ENCODE measurements at regions not wholly inside any gene's neighbourhood (a gene's known extent, or its start where the extent isn't known, plus 50 kb on each side); places are given as distances from the start of the nearest gene placed in this dataset.

DNA sequence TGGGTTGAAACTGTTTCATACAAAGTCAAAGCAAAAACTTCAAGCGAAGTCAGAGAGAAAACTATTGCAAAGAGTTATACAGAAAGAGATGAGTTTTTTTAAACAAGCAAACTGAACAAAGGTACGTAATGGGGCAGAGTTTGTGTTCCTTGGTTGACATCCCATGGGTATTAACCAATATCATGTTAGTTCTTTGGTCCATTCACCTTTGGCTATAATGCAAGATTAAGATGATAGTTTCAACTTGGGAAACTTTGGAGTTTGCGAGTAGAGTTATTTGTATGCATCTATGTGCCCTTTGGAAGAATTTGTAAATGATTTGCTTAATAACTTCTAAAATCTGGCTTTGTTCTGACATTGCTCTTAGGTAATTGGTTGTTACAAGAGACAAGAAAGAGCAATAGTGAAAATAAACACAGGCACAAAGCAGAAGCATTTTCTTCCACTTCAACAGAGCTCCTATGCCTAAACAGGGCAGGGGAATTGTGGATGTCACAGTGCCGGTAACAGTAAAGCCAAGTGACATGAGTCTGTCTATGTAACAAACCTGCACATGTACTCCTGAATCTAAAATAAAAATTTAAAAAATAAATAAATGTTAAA, 936.1 kb downstream of the SUCLG1 start:
- H3K27me3 ChIP-seq (replicated peaks; ENCODE audit: insufficient read depth, low read depth, low read length, poor library complexity) = no peaks in the 10 kb centered on the region
- ChIA-PET POLR2A (ENCODE audit: low non-redundant PET) (no interaction called here), CTCF (no interaction called here)
- H3K9me3 ChIP-seq (ENCODE audit: low read depth, low read length, poor library complexity, severe bottlenecking) = peaks cover 13% of the 10 kb centered on the region
- no peaks in the 10 kb centered on the region for H3K4me1 ChIP-seq (ENCODE audit: insufficient read depth, low read length, poor library complexity, severe bottlenecking)
- no TSS peak for BruUV-seq (replicated peaks)
- TF ChIP-seq, protein P1, sequence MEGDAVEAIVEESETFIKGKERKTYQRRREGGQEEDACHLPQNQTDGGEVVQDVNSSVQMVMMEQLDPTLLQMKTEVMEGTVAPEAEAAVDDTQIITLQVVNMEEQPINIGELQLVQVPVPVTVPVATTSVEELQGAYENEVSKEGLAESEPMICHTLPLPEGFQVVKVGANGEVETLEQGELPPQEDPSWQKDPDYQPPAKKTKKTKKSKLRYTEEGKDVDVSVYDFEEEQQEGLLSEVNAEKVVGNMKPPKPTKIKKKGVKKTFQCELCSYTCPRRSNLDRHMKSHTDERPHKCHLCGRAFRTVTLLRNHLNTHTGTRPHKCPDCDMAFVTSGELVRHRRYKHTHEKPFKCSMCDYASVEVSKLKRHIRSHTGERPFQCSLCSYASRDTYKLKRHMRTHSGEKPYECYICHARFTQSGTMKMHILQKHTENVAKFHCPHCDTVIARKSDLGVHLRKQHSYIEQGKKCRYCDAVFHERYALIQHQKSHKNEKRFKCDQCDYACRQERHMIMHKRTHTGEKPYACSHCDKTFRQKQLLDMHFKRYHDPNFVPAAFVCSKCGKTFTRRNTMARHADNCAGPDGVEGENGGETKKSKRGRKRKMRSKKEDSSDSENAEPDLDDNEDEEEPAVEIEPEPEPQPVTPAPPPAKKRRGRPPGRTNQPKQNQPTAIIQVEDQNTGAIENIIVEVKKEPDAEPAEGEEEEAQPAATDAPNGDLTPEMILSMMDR (conservative IDR thresholded peaks at IDR 0.05; ENCODE audit: low read depth, low read length) = no peak
- TF ChIP-seq EZH2 (IDR thresholded peaks at IDR 0.05; ENCODE audit: borderline replicate concordance, low read depth, low read length, poor library complexity, severe bottlenecking) = no peak
- no peak overlapping the region for H3K27ac ChIP-seq (ENCODE audit: low read depth, low read length, poor library complexity, severe bottlenecking)
- no peaks in the 10 kb centered on the region for H3K36me3 ChIP-seq (ENCODE audit: insufficient read depth, low read length, poor library complexity, severe bottlenecking)
- H3K4me3 ChIP-seq (ENCODE audit: low read depth, low read length, poor library complexity, severe bottlenecking) = no peak overlapping the region
- DNase-seq (ENCODE audit: low spot score) = no peak
- intact Hi-C loops (cut with micrococcal nuclease; ENCODE audit: unreplicated experiment) = no loop called here

DNA sequence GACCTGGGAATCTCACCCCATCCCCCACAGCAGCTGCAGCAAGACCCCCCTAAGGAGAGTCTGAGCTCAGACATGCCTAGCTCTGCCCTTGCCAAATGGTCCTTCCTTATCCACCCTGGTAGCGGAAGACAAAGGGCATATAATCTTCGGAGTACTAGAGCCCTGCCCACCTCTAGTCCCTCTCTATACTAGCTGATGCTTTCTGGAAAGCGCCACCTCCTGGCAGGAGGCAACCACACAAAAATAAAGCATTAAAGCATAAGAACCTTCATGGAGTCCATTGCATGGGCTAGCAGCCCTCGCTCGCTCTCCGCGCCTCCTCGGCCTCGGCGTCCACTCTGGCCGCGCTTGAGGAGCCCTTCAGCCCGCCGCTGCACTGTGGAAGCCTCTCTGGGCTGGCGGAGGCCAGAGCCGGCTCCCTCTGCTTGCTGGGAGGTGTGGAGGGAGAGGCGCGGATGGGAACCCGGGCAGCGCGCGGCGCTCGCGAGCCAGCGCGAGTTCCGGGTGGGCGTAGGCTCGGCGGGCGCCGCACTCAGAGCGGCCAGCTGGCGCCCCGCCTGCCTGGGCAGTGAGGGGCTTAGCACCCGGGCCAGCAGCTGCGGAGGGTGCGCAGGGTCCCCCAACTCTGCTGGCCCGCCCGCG, 941.2 kb downstream of the SUCLG1 start:
- no peaks in the 10 kb centered on the region for H3K36me3 ChIP-seq (ENCODE audit: insufficient read depth, low read length, poor library complexity, severe bottlenecking)
- intact Hi-C loops (cut with micrococcal nuclease; ENCODE audit: unreplicated experiment) = no loop called here
- H3K9me3 ChIP-seq (ENCODE audit: low read depth, low read length, poor library complexity, severe bottlenecking) = peaks cover 6% of the 10 kb centered on the region
- H3K4me3 ChIP-seq (ENCODE audit: low read depth, low read length, poor library complexity, severe bottlenecking) = no peak overlapping the region
- TF ChIP-seq EZH2 (IDR thresholded peaks at IDR 0.05; ENCODE audit: borderline replicate concordance, low read depth, low read length, poor library complexity, severe bottlenecking) = no peak
- TF ChIP-seq, protein P1 (conservative IDR thresholded peaks at IDR 0.05; ENCODE audit: low read depth, low read length) = no peak
- H3K27me3 ChIP-seq (replicated peaks; ENCODE audit: insufficient read depth, low read depth, low read length, poor library complexity) = no peaks in the 10 kb centered on the region
- ChIA-PET CTCF (no interaction called here), POLR2A (ENCODE audit: low non-redundant PET) (no interaction called here)
- no peaks in the 10 kb centered on the region for H3K4me1 ChIP-seq (ENCODE audit: insufficient read depth, low read length, poor library complexity, severe bottlenecking)
- no peak overlapping the region for H3K27ac ChIP-seq (ENCODE audit: low read depth, low read length, poor library complexity, severe bottlenecking)
- BruUV-seq (replicated peaks) = no TSS peak
- DNase-seq (ENCODE audit: low spot score) = no peak

DNA sequence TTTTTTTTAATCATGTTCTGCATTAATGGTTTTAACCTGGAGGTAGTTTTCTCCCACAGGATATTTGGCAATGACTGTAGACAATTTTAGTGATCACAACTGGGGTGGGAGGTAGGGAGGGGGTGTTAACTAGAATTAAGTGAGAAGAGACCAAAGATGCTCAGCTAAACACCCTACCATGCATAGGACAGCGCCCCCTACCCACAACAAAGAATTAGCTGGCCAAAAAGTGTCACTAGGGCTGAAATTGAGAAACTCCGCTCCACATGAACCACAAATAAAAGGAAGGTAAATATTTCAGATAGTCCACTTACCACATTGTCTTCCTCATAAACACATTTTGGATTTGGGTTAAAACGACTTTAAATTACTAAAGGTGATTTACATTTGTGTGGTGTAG, 942.6 kb downstream of the SUCLG1 start:
- no peaks in the 10 kb centered on the region for H3K4me1 ChIP-seq (ENCODE audit: insufficient read depth, low read length, poor library complexity, severe bottlenecking)
- H3K27ac ChIP-seq (ENCODE audit: low read depth, low read length, poor library complexity, severe bottlenecking) = no peak overlapping the region
- BruUV-seq (replicated peaks) = no TSS peak
- intact Hi-C loops (cut with micrococcal nuclease; ENCODE audit: unreplicated experiment) = no loop called here
- no peaks in the 10 kb centered on the region for H3K36me3 ChIP-seq (ENCODE audit: insufficient read depth, low read length, poor library complexity, severe bottlenecking)
- CTCF ChIA-PET = no interaction called here
- TF ChIP-seq EZH2 (IDR thresholded peaks at IDR 0.05; ENCODE audit: borderline replicate concordance, low read depth, low read length, poor library complexity, severe bottlenecking) = no peak
- TF ChIP-seq, protein P1 (conservative IDR thresholded peaks at IDR 0.05; ENCODE audit: low read depth, low read length) = no peak
- H3K9me3 ChIP-seq (ENCODE audit: low read depth, low read length, poor library complexity, severe bottlenecking) = peaks cover 2% of the 10 kb centered on the region
- DNase-seq (ENCODE audit: low spot score) = no peak
- H3K27me3 ChIP-seq (replicated peaks; ENCODE audit: insufficient read depth, low read depth, low read length, poor library complexity) = no peaks in the 10 kb centered on the region
- POLR2A ChIA-PET (ENCODE audit: low non-redundant PET) = no interaction called here
- no peak overlapping the region for H3K4me3 ChIP-seq (ENCODE audit: low read depth, low read length, poor library complexity, severe bottlenecking)

Measured in A673 (cell line).